ENCODE measurements at regions not wholly inside any gene's neighbourhood (a gene's known extent, or its start where the extent isn't known, plus 50 kb on each side); places are given as distances from the start of the nearest gene placed in this dataset.

- TF ChIP-seq CTCF (conservative IDR thresholded peaks at IDR 0.05; ENCODE audit: low read length): no peak
- no peak overlapping the region for H3K4me3 ChIP-seq (ENCODE audit: low read length)
- DNase-seq (ENCODE audit: low read depth): no peak
Measured at GRCh38 chr18:73292156-73292555, 424.4 kb upstream of the NETO1 start.

- no peak for DNase-seq (ENCODE audit: low read depth)
- H3K4me3 ChIP-seq (ENCODE audit: low read length): no peak overlapping the region
- no peak for TF ChIP-seq CTCF (conservative IDR thresholded peaks at IDR 0.05; ENCODE audit: low read length)
Measured at GRCh38 chr18:73288813-73289212, 421.0 kb upstream of the NETO1 start.

- no peak for DNase-seq (ENCODE audit: low read depth)
- H3K4me3 ChIP-seq (ENCODE audit: low read length): no peak overlapping the region
- TF ChIP-seq CTCF (conservative IDR thresholded peaks at IDR 0.05; ENCODE audit: low read length): no peak
Measured at GRCh38 chr18:73286584-73286983, 418.8 kb upstream of the NETO1 start.

GRCh38 chr18:73283788-73284187 lies 416.0 kb upstream of the NETO1 start:
- no peak for TF ChIP-seq CTCF (conservative IDR thresholded peaks at IDR 0.05; ENCODE audit: low read length)
- H3K4me3 ChIP-seq (ENCODE audit: low read length): no peak overlapping the region
- DNase-seq (ENCODE audit: low read depth): peak; percentile 37

GRCh38 chr18:73283032-73283431 lies 415.2 kb upstream of the NETO1 start:
- no peak for TF ChIP-seq CTCF (conservative IDR thresholded peaks at IDR 0.05; ENCODE audit: low read length)
- DNase-seq (ENCODE audit: low read depth): peak; percentile 34

GRCh38 chr18:73279498-73279897 lies 411.7 kb upstream of the NETO1 start:
- no peak for DNase-seq (ENCODE audit: low read depth)
- no peak for TF ChIP-seq CTCF (conservative IDR thresholded peaks at IDR 0.05; ENCODE audit: low read length)
- no peak overlapping the region for H3K4me3 ChIP-seq (ENCODE audit: low read length)

More at GRCh38 chr18:73283032-73283431, 415.2 kb upstream of the NETO1 start:
- H3K4me3 ChIP-seq (ENCODE audit: low read length): no peak overlapping the region

GRCh38 chr18:73274812-73275621 lies 407.2 kb upstream of the NETO1 start:
- DNase-seq (ENCODE audit: low read depth): no peak
- H3K4me3 ChIP-seq (ENCODE audit: low read length): no peak overlapping the region
- TF ChIP-seq CTCF (conservative IDR thresholded peaks at IDR 0.05; ENCODE audit: low read length): no peak

Measured in AG10803 (cell line).